H7 (cell line): ENCODE measurements at regions not wholly inside any gene's neighbourhood (a gene's known extent, or its start where the extent isn't known, plus 50 kb on each side); places are given as distances from the start of the nearest gene placed in this dataset.

Experiments
- DNase-seq: peaks from one replicate; pipeline ENCODE4 v3.0.0; 2012
- H3K27me3 ChIP-seq: 2 replicates; pipeline ENCODE4 v1.6.0; 2011; ENCODE audit warnings: mild to moderate bottlenecking, low read length; ENCODE audit not compliant: control insufficient read depth, insufficient read depth
- H3K36me3 ChIP-seq: replicated peaks from 2 replicates; pipeline ENCODE4 v1.5.1; 2011; ENCODE audit warnings: low read length; ENCODE audit not compliant: control insufficient read depth, insufficient read depth
- H3K4me3 ChIP-seq: 2 replicates; pipeline ENCODE4 v1.5.1; 2011; ENCODE audit warnings: low read depth, mild to moderate bottlenecking, control low read depth, low read length, moderate library complexity; ENCODE audit not compliant: insufficient read depth

DNA sequence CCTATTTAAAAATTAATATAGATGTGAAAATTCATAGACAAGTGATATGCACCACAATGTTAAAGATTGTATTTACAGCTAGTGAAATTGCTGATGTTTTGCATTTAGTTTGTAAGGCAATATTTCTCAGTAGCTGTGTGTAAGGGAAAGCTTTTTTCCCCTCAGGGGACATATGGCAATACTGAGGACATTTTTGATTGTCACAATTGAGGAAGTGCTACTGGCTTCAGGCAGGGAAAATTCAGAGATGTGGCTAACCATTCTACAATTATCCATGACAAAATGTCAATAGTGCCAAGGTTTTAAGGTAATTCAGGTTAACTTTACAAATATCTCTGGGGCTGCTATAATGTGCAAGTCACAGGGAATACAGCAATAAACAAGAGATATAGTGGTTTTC is 66.1 kb upstream of the IL15 start:
- no peaks in the 10 kb centered on the region for H3K36me3 ChIP-seq
- H3K27me3 ChIP-seq: no peaks in the 10 kb centered on the region
- no peak overlapping the region for H3K4me3 ChIP-seq
- DNase-seq: no peak

DNA sequence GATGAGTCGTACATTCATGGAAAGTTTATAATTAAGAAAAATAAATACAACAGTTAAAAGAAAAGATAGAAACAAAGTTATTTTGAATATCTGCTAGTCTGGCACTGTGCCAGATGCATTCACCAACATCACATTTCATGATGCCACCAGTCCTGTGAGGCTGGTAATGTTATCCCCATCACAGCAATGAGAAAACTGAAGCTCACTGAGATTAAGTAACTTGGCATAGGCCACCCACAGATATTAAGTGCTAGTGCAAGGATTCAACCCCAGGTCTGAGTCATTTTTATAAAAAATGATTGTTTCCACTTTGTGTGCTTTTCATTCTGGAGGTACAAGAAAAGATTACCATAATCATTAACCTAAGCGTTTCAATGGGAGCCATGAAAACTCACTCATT is 65.0 kb upstream of the IL15 start:
- Histone ChIP-seq H3K36me3 (no peaks in the 10 kb centered on the region), H3K4me3 (no peak overlapping the region), H3K27me3 (no peaks in the 10 kb centered on the region)
- no peak for DNase-seq

DNA sequence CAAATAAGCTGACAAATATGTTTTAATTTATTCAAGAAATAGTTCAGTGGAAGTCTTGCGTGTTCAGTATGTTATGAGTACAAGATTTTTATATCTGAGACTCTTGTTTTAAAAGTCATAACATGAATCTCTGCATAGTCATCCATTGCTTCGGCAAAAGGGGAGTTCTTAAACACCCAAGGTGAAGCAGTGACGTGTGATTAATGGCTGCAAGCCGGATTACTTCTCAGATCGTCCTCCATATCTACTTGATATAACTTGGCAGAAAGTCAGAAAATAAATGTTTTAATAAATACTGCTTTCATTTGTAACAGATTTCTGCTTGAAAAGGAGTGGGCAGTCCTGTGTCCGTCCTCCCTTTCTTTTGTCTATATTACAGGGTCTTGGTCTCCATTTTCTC is 64.6 kb upstream of the IL15 start:
- no peaks in the 10 kb centered on the region for H3K36me3 ChIP-seq
- no peak for DNase-seq
- no peaks in the 10 kb centered on the region for H3K27me3 ChIP-seq
- no peak overlapping the region for H3K4me3 ChIP-seq

DNA sequence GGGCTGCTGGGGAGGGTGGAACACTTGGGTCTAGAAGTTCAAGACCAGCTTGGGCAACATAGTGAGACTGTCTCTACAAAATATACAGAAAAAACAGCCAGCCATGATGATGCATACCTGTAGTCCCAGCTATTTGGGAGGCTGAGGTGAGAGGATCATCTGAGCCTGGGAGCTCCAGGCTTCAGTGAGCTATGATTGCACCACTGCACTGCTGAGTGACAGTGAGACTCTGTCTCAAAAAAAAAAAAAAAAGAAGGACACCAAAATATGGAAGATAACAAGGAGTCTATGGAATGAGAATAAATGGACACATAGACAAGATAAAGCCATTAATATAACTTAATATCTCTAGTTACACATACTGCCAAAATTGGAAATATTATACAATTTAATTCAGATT is 62.7 kb upstream of the IL15 start:
- H3K4me3 ChIP-seq: no peak overlapping the region
- no peaks in the 10 kb centered on the region for H3K36me3 ChIP-seq
- no peak for DNase-seq
- H3K27me3 ChIP-seq: no peaks in the 10 kb centered on the region

DNA sequence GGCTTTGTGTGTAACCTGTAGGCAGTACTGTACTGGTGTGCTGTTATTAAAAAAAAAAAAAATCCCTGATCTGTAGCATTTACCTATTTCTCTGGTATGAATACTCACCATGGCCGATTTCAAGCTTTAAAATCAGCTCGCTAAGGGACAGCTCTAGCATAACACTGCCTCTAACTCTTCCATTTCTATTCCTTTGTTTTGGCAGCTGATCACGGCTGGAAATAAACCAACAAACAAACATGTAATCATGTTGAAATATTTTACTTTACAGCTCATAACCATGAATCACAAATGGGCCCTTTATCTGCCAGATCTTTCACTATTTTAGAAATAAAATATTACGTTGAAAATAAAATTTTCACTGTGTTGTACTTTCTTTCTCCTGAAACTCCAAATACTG is 60.5 kb upstream of the IL15 start:
- DNase-seq: no peak
- Histone ChIP-seq H3K4me3 (no peak overlapping the region), H3K36me3 (no peaks in the 10 kb centered on the region), H3K27me3 (no peaks in the 10 kb centered on the region)

DNA sequence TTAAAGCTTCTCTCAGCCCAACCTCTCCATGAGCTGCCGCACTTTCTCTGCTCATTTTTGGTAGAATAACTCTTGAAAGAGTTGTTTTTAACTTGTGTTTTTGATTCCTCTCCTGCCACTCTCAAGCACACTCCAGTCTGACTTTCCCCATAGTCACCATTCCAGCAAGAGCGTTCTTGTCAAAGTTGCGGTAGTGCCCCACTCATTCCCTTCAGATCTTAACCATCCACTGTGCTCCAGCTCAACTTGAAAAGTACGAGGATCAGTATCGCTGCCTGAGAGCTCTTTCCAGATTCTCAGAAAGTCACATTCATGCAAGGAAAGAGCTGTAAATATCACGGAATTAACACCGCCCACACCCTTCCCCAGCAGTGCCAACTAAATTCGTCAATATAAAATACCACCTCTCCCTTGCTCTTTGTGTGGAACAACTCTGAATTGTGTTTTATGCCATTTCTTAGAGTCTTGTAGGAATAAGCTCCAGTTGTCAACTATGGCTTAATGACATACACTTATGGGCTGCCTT is 59.7 kb upstream of the IL15 start:
- no peak overlapping the region for H3K4me3 ChIP-seq
- no peaks in the 10 kb centered on the region for H3K27me3 ChIP-seq
- DNase-seq: no peak
- H3K36me3 ChIP-seq: no peaks in the 10 kb centered on the region

DNA sequence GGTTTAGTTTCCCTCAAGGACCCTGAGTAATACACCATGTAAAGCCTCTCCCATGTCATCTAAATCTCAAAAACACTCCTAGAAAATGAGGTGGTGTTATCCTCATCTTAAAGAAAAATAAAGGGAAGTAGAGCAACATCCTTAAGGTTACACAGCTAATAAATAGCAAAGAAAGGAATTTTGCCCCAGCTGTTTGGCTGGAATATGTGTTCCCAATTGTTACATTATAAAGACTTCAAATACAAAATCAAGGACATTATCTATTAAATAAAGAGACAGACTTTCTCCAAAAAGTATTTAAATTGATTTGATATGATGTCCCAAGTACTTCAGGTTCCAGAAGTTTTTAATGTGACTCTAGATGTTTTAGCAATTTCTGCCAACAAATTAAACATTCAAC is 57.9 kb upstream of the IL15 start:
- no peak for DNase-seq
- Histone ChIP-seq H3K4me3 (no peak overlapping the region), H3K27me3 (no peaks in the 10 kb centered on the region), H3K36me3 (no peaks in the 10 kb centered on the region)

DNA sequence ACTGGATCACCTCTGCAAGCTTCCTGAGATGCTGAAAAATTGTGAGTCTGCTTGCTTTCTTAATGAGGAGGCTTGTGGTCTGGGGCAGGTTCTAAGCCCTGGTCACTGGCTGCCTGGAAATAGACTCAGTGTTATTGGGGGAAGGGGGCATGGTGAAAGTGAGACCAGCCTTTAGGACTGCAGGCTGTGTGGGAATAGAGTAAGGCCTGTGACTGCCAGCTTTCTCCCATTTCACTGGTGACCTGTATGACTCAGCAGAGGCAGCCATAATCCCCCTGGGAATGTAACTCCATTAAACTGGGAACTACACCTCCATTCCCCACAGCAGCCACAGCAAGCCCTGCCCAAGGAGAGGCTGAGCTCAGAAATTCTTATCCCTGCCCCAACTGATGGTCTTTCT is 55.9 kb upstream of the IL15 start:
- no peak for DNase-seq
- Histone ChIP-seq H3K4me3 (no peak overlapping the region), H3K27me3 (no peaks in the 10 kb centered on the region), H3K36me3 (no peaks in the 10 kb centered on the region)
